PFSK-1 (cell line): ENCODE measurements at regions not wholly inside any gene's neighbourhood (a gene's known extent, or its start where the extent isn't known, plus 50 kb on each side); places are given as distances from the start of the nearest gene placed in this dataset.

Experiments used
- FOXP2 ChIP-seq: optimal IDR thresholded peaks from 2 replicates; pipeline ENCODE3; 2011; ENCODE audit warnings: borderline replicate concordance, control low read depth, inconsistent platforms; ENCODE audit not compliant: insufficient read depth; ENCODE audit errors: extremely low read length, extremely low read depth
- POLR2AphosphoS5 ChIP-seq: IDR thresholded peaks from 2 replicates; pipeline ENCODE4 v1.6.1; 2012; ENCODE audit warnings: low read depth, mild to moderate bottlenecking, control low read depth, low read length, moderate library complexity
- REST ChIP-seq, 2 experiments: IDR thresholded peaks; 2 replicates each; pipeline versions ENCODE4 v1.6.1 to v1.8.0; 2011 to 2012; ENCODE audit warnings: low read depth in 2 of 2, low read length in 2 of 2, control low read depth in 1 of 2, inconsistent platforms in 1 of 2, mild to moderate bottlenecking in 1 of 2, moderate library complexity in 1 of 2; ENCODE audit not compliant: insufficient read depth in 1 of 2
- SIN3A ChIP-seq: IDR thresholded peaks from 2 replicates; pipeline ENCODE4 v1.6.1; 2012; ENCODE audit warnings: mild to moderate bottlenecking, low read length, moderate library complexity, borderline replicate concordance; ENCODE audit not compliant: insufficient read depth
- TAF1 ChIP-seq: IDR thresholded peaks from 2 replicates; pipeline ENCODE4 v1.6.1; 2012; ENCODE audit warnings: low read length, control low read depth, borderline replicate concordance; ENCODE audit not compliant: insufficient read depth

DNA sequence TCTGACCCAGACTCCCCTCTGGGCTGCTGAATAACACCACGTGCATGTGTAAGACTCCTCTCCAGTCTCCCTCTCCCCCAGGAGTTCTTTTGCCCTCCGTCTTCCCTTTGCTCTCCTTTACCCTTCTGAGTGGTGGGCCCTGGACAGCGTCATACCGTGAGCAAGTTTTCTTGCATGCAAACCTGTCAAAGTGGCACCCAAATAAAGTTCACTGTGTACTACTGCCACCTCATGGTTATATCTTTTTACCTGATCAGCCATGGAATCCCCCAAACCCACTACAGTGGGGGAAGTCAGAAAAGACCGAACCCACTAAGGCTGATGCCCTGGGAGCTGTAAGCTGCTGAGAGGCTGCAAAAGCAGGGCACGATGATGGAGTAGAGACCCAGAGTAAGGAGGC lies 131.1 kb upstream of the VRK1 start:
- TF ChIP-seq REST (IDR thresholded peaks at IDR 0.05; ENCODE audit: insufficient read depth in 1 of 2, low read depth in 2 of 2, low read length in 2 of 2), result no peak
- no peak for TF ChIP-seq POLR2AphosphoS5
- no peak for TF ChIP-seq FOXP2
- TF ChIP-seq TAF1, result no peak
- TF ChIP-seq SIN3A, result no peak
